ENCODE measurements at regions not wholly inside any gene's neighbourhood (a gene's known extent, or its start where the extent isn't known, plus 50 kb on each side); places are given as distances from the start of the nearest gene placed in this dataset.
"Not testable (repeated sequence)": the region's sequence is repeated elsewhere in the genome, so short reads cannot be mapped to it uniquely, and the experiment has no call there.

- not testable (repeated sequence) for TF ChIP-seq POLR2A, POLR2AphosphoS5, CTCF (IDR thresholded peaks at IDR 0.05)
Measured at GRCh38 chr6:134804311-134804710, 145.6 kb downstream of the ALDH8A1 start.

Data from suprapubic skin (tissue), 4 donors.